PC-9 (cell line): ENCODE measurements at regions not wholly inside any gene's neighbourhood (a gene's known extent, or its start where the extent isn't known, plus 50 kb on each side); places are given as distances from the start of the nearest gene placed in this dataset.
A peak's percentile ranks its signal among the peaks of the same experiment; 100 is the strongest.

Source experiments
- BruUV-seq: library from RNA; stranded (reverse); fragments of 400-500 nt; replicated peaks from 2 replicates; lab custom pipeline; 2021; lab: Mats Ljungman, UMichigan
- CTCF ChIA-PET: fragments of 300-600 bp; sonication (Branson Sonifier 250); formaldehyde crosslinking; loops from one replicate; lab custom pipeline; 2022; ENCODE audit warnings: antibody characterized with exemption; lab: Charles Lee
- POLR2A ChIA-PET: fragments of 300-600 bp; sonication (Branson Sonifier 250); formaldehyde crosslinking; loops from one replicate; lab custom pipeline; 2022; ENCODE audit warnings: antibody characterized with exemption; ENCODE audit not compliant: unreplicated experiment; lab: Charles Lee
- DNase-seq, 2 experiments: peaks; one replicate each; pipeline versions ENCODE4 v3.0.0 to v3.0.0-alpha.2; 2015 to 2022; ENCODE audit warnings: mixed read lengths in 1 of 2
- H2AFZ ChIP-seq: fragments of 200-600 bp; sonication (generic); 2 replicates; pipeline ENCODE4 v1.8.1; 2017; ENCODE audit warnings: antibody characterized with exemption
- H3F3A ChIP-seq: fragments of 200-600 bp; sonication (generic); 2 replicates; pipeline ENCODE4 v1.8.1; 2017; ENCODE audit warnings: antibody characterized with exemption, mild to moderate bottlenecking, low read depth; ENCODE audit not compliant: insufficient read depth
- H3K27ac ChIP-seq: fragments of 200-600 bp; sonication (generic); 2 replicates; pipeline ENCODE4 v1.6.1; 2016; ENCODE audit warnings: mixed run types
- H3K27me3 ChIP-seq: fragments of 200-600 bp; sonication (generic); 2 replicates; pipeline ENCODE4 v1.6.1; 2016; ENCODE audit warnings: low read depth, mixed run types; ENCODE audit not compliant: insufficient read depth
- H3K36me3 ChIP-seq: fragments of 200-600 bp; sonication (generic); 2 replicates; pipeline ENCODE4 v1.6.1; 2016; ENCODE audit warnings: low read depth, mixed run types
- H3K4me1 ChIP-seq: fragments of 200-600 bp; sonication (generic); replicated peaks from 2 replicates; pipeline ENCODE4 v1.6.1; 2016; ENCODE audit warnings: mixed run types; ENCODE audit not compliant: insufficient read depth
- H3K4me2 ChIP-seq: fragments of 200-600 bp; sonication (generic); 2 replicates; pipeline ENCODE4 v1.6.1; 2017; ENCODE audit warnings: mixed run types
- H3K4me3 ChIP-seq: fragments of 200-600 bp; sonication (generic); 2 replicates; pipeline ENCODE4 v1.6.1; 2016; ENCODE audit warnings: mixed run types
- H3K79me2 ChIP-seq: fragments of 200-600 bp; sonication (generic); 2 replicates; pipeline ENCODE4 v1.6.1; 2017; ENCODE audit warnings: low read depth, mixed run types
- H3K9me2 ChIP-seq: fragments of 200-600 bp; sonication (generic); 2 replicates; pipeline ENCODE4 v1.8.1; 2017; ENCODE audit warnings: mild to moderate bottlenecking; ENCODE audit not compliant: insufficient read depth
- H3K9me3 ChIP-seq: fragments of 200-600 bp; sonication (generic); 2 replicates; pipeline ENCODE4 v1.8.1; 2016; ENCODE audit warnings: low read depth; ENCODE audit not compliant: insufficient read depth
- H4K20me1 ChIP-seq: fragments of 200-600 bp; sonication (generic); 2 replicates; pipeline ENCODE4 v1.8.1; 2017; ENCODE audit not compliant: insufficient read depth
- CTCF ChIP-seq: fragments of 200-600 bp; sonication (generic); conservative IDR thresholded peaks from 2 replicates; pipeline ENCODE4 v1.6.1; 2017; ENCODE audit warnings: mixed run types, antibody characterized with exemption, mild to moderate bottlenecking, moderate library complexity
- EZH2 ChIP-seq: fragments of 200-600 bp; sonication (generic); IDR thresholded peaks from 2 replicates; pipeline ENCODE4 v1.8.0; 2017; ENCODE audit warnings: antibody characterized with exemption, low read depth
- intact Hi-C: fragments of 100-400 bp; cut with micrococcal nuclease; formaldehyde crosslinking; loops from one replicate; pipeline ENCODE4 v1.10.0; 2022; ENCODE audit not compliant: unreplicated experiment

- Histone ChIP-seq H3K4me3 (no peak overlapping the region), H3F3A (no peaks in the 10 kb centered on the region), H3K79me2 (no peaks in the 10 kb centered on the region), H3K4me1 (no peaks in the 10 kb centered on the region), H3K4me2 (no peak overlapping the region), H3K27me3 (no peaks in the 10 kb centered on the region), H3K36me3 (no peaks in the 10 kb centered on the region), H4K20me1 (no peaks in the 10 kb centered on the region), H2AFZ (peak overlapping the region; percentile 17; the same call in 1 of the 2 replicates), H3K9me3 (no peaks in the 10 kb centered on the region), H3K27ac (no peak overlapping the region), H3K9me2 (no peaks in the 10 kb centered on the region; the same call in 1 of the 2 replicates)
- CTCF ChIA-PET: no interaction called here
- BruUV-seq: no TSS peak
- no peak for DNase-seq
- intact Hi-C loops: no loop called here
- POLR2A ChIA-PET: no interaction called here
- TF ChIP-seq EZH2: no peak
- TF ChIP-seq CTCF: no peak
Observed at GRCh38 chr6:98547634-98548033, 286.7 kb upstream of the POU3F2 start.

GRCh38 chr6:98548301-98548700, 286.1 kb upstream of the POU3F2 start:
- no peak overlapping the region for H3K27ac ChIP-seq
- ChIA-PET CTCF (no interaction called here), POLR2A (no interaction called here)
- BruUV-seq: no TSS peak
- no peaks in the 10 kb centered on the region for H3F3A ChIP-seq
- no peak for DNase-seq
- H3K27me3 ChIP-seq: no peaks in the 10 kb centered on the region
- no peaks in the 10 kb centered on the region for H3K36me3 ChIP-seq
- H3K4me3 ChIP-seq: no peak overlapping the region
- no peak overlapping the region for H3K4me2 ChIP-seq
- no peaks in the 10 kb centered on the region for H4K20me1 ChIP-seq
- no peaks in the 10 kb centered on the region for H3K79me2 ChIP-seq
- H2AFZ ChIP-seq: no peak overlapping the region
- no peaks in the 10 kb centered on the region for H3K9me3 ChIP-seq
- TF ChIP-seq CTCF: no peak
- H3K9me2 ChIP-seq: no peaks in the 10 kb centered on the region; the same call in 1 of the 2 replicates
- intact Hi-C loops: no loop called here
- no peaks in the 10 kb centered on the region for H3K4me1 ChIP-seq

GRCh38 chr6:98560418-98560817, 274.0 kb upstream of the POU3F2 start:
- TF ChIP-seq CTCF (no peak), EZH2 (no peak)
- H3K9me3 ChIP-seq: no peaks in the 10 kb centered on the region
- ChIA-PET POLR2A (no interaction called here), CTCF (no interaction called here)
- H3K27me3 ChIP-seq: no peaks in the 10 kb centered on the region
- H3K4me1 ChIP-seq: no peaks in the 10 kb centered on the region
- H3K9me2 ChIP-seq: no peaks in the 10 kb centered on the region
- no peaks in the 10 kb centered on the region for H3F3A ChIP-seq
- H4K20me1 ChIP-seq: no peaks in the 10 kb centered on the region
- no peaks in the 10 kb centered on the region for H3K79me2 ChIP-seq
- no TSS peak for BruUV-seq
- no peaks in the 10 kb centered on the region for H3K36me3 ChIP-seq
- H2AFZ ChIP-seq: no peak overlapping the region
- H3K27ac ChIP-seq: no peak overlapping the region
- DNase-seq: no peak
- intact Hi-C loops: no loop called here
- H3K4me2 ChIP-seq: no peak overlapping the region
- no peak overlapping the region for H3K4me3 ChIP-seq
